Upper lobe of left lung (tissue), 4 donors: ENCODE measurements at regions not wholly inside any gene's neighbourhood (a gene's known extent, or its start where the extent isn't known, plus 50 kb on each side); places are given as distances from the start of the nearest gene placed in this dataset.

Source experiments
- CTCF ChIP-seq, 6 experiments: fragments of 450-650 bp in 4 of 6; fragments of 200-600 bp in 2 of 6; sonication (generic) in 2 of 6; IDR thresholded peaks; one replicate each; pipeline ENCODE4 v1.5.1; 2016 to 2019; ENCODE audit warnings: antibody characterized with exemption in 6 of 6
- POLR2A ChIP-seq, 4 donors: fragments of 450-650 bp; IDR thresholded peaks; one replicate each; pipeline ENCODE4 v1.5.1; 2016 to 2017; ENCODE audit warnings: antibody characterized with exemption in 4 of 4, mild to moderate bottlenecking in 2 of 4

- TF ChIP-seq CTCF (IDR thresholded peaks at IDR 0.05): no peak
- no peak for TF ChIP-seq POLR2A (IDR thresholded peaks at IDR 0.05)
These were observed 58.6 kb upstream of the GUCY1A2 start for GRCh38 chr11:107076832-107077231.
